ENCODE measurements at regions not wholly inside any gene's neighbourhood (a gene's known extent, or its start where the extent isn't known, plus 50 kb on each side); places are given as distances from the start of the nearest gene placed in this dataset.

GRCh38 chr16:65494080-65494479, 372.2 kb upstream of the CDH11 start:
- TF ChIP-seq, protein P1, sequence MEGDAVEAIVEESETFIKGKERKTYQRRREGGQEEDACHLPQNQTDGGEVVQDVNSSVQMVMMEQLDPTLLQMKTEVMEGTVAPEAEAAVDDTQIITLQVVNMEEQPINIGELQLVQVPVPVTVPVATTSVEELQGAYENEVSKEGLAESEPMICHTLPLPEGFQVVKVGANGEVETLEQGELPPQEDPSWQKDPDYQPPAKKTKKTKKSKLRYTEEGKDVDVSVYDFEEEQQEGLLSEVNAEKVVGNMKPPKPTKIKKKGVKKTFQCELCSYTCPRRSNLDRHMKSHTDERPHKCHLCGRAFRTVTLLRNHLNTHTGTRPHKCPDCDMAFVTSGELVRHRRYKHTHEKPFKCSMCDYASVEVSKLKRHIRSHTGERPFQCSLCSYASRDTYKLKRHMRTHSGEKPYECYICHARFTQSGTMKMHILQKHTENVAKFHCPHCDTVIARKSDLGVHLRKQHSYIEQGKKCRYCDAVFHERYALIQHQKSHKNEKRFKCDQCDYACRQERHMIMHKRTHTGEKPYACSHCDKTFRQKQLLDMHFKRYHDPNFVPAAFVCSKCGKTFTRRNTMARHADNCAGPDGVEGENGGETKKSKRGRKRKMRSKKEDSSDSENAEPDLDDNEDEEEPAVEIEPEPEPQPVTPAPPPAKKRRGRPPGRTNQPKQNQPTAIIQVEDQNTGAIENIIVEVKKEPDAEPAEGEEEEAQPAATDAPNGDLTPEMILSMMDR (IDR thresholded peaks at IDR 0.05; ENCODE audit: insufficient read depth, low read depth, low read length), result no peak
- TF ChIP-seq EZH2 (IDR thresholded peaks at IDR 0.05; ENCODE audit: insufficient read depth, low read length), result no peak
